ENCODE measurements at regions not wholly inside any gene's neighbourhood (a gene's known extent, or its start where the extent isn't known, plus 50 kb on each side); places are given as distances from the start of the nearest gene placed in this dataset.

GRCh38 chr9:26012797-26013196 is 334.6 kb upstream of the TUSC1 start:
- TF ChIP-seq EZH2 (IDR thresholded peaks at IDR 0.05; ENCODE audit: insufficient read depth, poor library complexity, severe bottlenecking) (no peak), EZH2phosphoT487 (IDR thresholded peaks at IDR 0.05; ENCODE audit: insufficient read depth, low read depth) (no peak)
